Peyer's patch (tissue), 4 donors: ENCODE measurements at regions not wholly inside any gene's neighbourhood (a gene's known extent, or its start where the extent isn't known, plus 50 kb on each side); places are given as distances from the start of the nearest gene placed in this dataset.
"Not testable (repeated sequence)": the region's sequence is repeated elsewhere in the genome, so short reads cannot be mapped to it uniquely, and the experiment has no call there.

ENCODE experiments used
- POLR2A ChIP-seq, 2 donors: fragments of 450-650 bp; IDR thresholded peaks; one replicate each; pipeline ENCODE4 v1.5.1; 2017; ENCODE audit warnings: antibody characterized with exemption in 2 of 2, mild to moderate bottlenecking in 2 of 2, moderate library complexity in 2 of 2
- TF ChIP-seq, protein P1 (sequence below), 6 experiments: fragments of 450-650 bp in 4 of 6; fragments of 200-600 bp in 2 of 6; sonication (generic) in 1 of 6; IDR thresholded peaks; one replicate each; pipeline ENCODE4 v1.5.1; 2017 to 2019; ENCODE audit warnings: antibody characterized with exemption in 6 of 6, mild to moderate bottlenecking in 3 of 6, moderate library complexity in 1 of 6

DNA sequence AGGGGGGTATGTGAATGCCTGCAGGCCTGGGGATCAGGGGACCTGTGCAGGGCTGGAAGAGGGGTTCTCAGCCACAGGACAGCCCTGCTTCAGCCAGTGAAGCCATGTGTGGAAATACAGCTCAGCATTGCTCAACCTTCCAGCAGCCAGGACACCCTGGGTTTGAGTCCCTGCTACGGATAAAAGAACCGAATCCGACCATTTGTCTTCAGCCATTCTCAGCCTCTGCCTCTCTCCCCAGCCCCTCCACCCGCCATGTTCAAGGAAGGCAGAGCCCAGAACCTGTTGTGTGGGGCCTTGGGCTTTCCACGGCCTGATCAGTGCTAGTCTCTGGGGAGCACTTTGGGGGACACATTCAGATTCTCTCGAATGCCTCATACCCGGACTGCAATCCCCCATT, 337.5 kb downstream of the PREX1 start:
- TF ChIP-seq, protein P1, sequence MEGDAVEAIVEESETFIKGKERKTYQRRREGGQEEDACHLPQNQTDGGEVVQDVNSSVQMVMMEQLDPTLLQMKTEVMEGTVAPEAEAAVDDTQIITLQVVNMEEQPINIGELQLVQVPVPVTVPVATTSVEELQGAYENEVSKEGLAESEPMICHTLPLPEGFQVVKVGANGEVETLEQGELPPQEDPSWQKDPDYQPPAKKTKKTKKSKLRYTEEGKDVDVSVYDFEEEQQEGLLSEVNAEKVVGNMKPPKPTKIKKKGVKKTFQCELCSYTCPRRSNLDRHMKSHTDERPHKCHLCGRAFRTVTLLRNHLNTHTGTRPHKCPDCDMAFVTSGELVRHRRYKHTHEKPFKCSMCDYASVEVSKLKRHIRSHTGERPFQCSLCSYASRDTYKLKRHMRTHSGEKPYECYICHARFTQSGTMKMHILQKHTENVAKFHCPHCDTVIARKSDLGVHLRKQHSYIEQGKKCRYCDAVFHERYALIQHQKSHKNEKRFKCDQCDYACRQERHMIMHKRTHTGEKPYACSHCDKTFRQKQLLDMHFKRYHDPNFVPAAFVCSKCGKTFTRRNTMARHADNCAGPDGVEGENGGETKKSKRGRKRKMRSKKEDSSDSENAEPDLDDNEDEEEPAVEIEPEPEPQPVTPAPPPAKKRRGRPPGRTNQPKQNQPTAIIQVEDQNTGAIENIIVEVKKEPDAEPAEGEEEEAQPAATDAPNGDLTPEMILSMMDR (IDR thresholded peaks at IDR 0.05), result not testable (repeated sequence)
- TF ChIP-seq POLR2A (IDR thresholded peaks at IDR 0.05), result not testable (repeated sequence)
